NT2/D1 (cell line): ENCODE measurements at regions not wholly inside any gene's neighbourhood (a gene's known extent, or its start where the extent isn't known, plus 50 kb on each side); places are given as distances from the start of the nearest gene placed in this dataset.

ENCODE experiments used
- SUZ12 ChIP-seq: IDR thresholded peaks from 2 replicates; pipeline ENCODE4 v1.6.1; 2011; ENCODE audit not compliant: insufficient read length, insufficient read depth; ENCODE audit errors: extremely low read depth
- YY1 ChIP-seq: IDR thresholded peaks from 2 replicates; pipeline ENCODE4 v1.6.1; 2011; ENCODE audit not compliant: insufficient read length, insufficient read depth
- ZNF274 ChIP-seq: IDR thresholded peaks from 2 replicates; pipeline ENCODE4 v1.6.1; 2011; ENCODE audit warnings: mild to moderate bottlenecking, low read depth, low read length

DNA sequence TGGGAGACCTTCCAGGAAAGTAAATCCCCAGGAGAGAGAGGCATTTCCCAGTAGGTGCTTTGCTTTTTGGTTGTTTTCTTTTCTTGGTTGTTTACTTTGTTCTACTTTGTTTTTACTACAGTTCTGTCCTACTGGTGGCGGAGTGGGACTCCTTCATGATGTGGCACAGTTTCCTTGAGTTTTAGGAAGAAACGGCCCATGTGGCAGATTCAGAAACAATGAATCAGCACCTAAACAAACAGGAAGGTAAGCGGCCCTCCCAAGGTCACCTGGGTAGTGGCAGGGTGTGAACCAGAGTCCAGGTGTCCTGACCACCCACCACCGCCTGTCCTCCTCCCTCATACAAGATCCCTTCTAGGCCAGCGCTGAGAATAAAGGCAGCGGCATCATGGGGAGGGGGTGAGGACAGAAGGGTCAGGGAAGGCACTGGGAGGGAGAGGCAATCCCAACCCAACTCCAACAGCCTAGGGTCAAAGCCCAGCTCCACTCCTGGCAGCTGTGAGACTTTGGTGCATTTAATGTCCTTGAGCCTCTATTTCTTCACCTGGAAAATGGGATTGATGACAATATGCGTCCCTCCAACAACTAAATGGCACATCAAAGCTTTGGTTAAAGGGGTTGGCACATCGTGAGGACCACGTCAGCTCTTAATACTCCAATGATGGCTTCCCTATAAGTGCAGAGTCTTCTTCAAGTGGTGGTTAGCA, 111.5 kb upstream of the BCL2L14 start:
- TF ChIP-seq SUZ12 (no peak), YY1 (no peak), ZNF274 (no peak)
